ENCODE measurements at regions not wholly inside any gene's neighbourhood (a gene's known extent, or its start where the extent isn't known, plus 50 kb on each side); places are given as distances from the start of the nearest gene placed in this dataset.

GRCh38 chrX:526295-527224 is 104.0 kb upstream of the SHOX start:
- 31 to 35% methylated on average over 29 of the region's 29 CpGs for WGBS, 2 donors
- peaks cover 0 to 7% (median 0%) of the 10 kb centered on the region in 7 donors for H3K27me3 ChIP-seq
- no peak for TF ChIP-seq CTCF (IDR thresholded peaks at IDR 0.05)
- no peaks in the 10 kb centered on the region for H3K36me3 ChIP-seq
- no peaks in the 10 kb centered on the region for H3K4me1 ChIP-seq
- ATAC-seq, result no peak
- no peak overlapping the region for H3K4me3 ChIP-seq
- intact Hi-C loops (cut with DNase I), result no loop called here
- DNase-seq, result no peak
- no peak overlapping the region for H3K27ac ChIP-seq
- peaks cover 0 to 42% (median 4%) of the 10 kb centered on the region in 11 donors for H3K9me3 ChIP-seq

- WGBS, 2 donors, result 56% methylated on average over 19 of the region's 19 CpGs
- DNase-seq (no peak), ATAC-seq (no peak)
- no peaks in the 10 kb centered on the region for H3K36me3 ChIP-seq
- no peak for TF ChIP-seq CTCF (IDR thresholded peaks at IDR 0.05)
- intact Hi-C loops (cut with DNase I), result no loop called here
- H3K4me1 ChIP-seq, result no peaks in the 10 kb centered on the region
- no peak overlapping the region for H3K27ac ChIP-seq
- peaks cover 0 to 13% (median 0%) of the 10 kb centered on the region in 7 donors for H3K27me3 ChIP-seq
- no peak overlapping the region for H3K4me3 ChIP-seq
- H3K9me3 ChIP-seq, result peaks cover 0 to 25% (median 0%) of the 10 kb centered on the region in 11 donors
These were observed 99.6 kb upstream of the SHOX start for GRCh38 chrX:530726-531610.

GRCh38 chrX:531611-531936 is 99.0 kb upstream of the SHOX start:
- no peak for DNase-seq
- Histone ChIP-seq H3K36me3 (no peaks in the 10 kb centered on the region), H3K4me1 (no peaks in the 10 kb centered on the region), H3K9me3 (peaks cover 0 to 19% (median 0%) of the 10 kb centered on the region in 11 donors), H3K27ac (no peak overlapping the region), H3K4me3 (no peak overlapping the region), H3K27me3 (peaks cover 0 to 13% (median 0%) of the 10 kb centered on the region in 7 donors)
- no peak for ATAC-seq
- WGBS, 2 donors, result 7 to 8% methylated on average over 6 of the region's 6 CpGs
- no peak for TF ChIP-seq CTCF (IDR thresholded peaks at IDR 0.05)
- intact Hi-C loops (cut with DNase I), result no loop called here

- no peak for DNase-seq
- no peak overlapping the region for H3K4me3 ChIP-seq
- intact Hi-C loops (cut with DNase I), result no loop called here
- no peak for ATAC-seq
- peaks cover 0 to 10% (median 0%) of the 10 kb centered on the region in 11 donors for H3K9me3 ChIP-seq
- H3K4me1 ChIP-seq, result no peaks in the 10 kb centered on the region
- H3K36me3 ChIP-seq, result no peaks in the 10 kb centered on the region
- no peak overlapping the region for H3K27ac ChIP-seq
- peaks cover 0 to 13% (median 0%) of the 10 kb centered on the region in 7 donors for H3K27me3 ChIP-seq
- no peak for TF ChIP-seq CTCF (IDR thresholded peaks at IDR 0.05)
These were observed 95.8 kb upstream of the SHOX start for GRCh38 chrX:534804-535203.
